Activated CD8-positive, alpha-beta memory T cell treated with anti-CD3 and anti-CD28 coated beads, Interleukin-2, amount 10 ng/mL, durations not matched to agents 7 days and 5 days (primary cell): ENCODE measurements at regions not wholly inside any gene's neighbourhood (a gene's known extent, or its start where the extent isn't known, plus 50 kb on each side); places are given as distances from the start of the nearest gene placed in this dataset.

Experiments used
- ATAC-seq: fragments of 150-1000 bp; cut with Tn5 transposase; one replicate; pipeline ENCODE4 v1.10.0; 2021; ENCODE audit warnings: moderate library complexity
- CTCF ChIA-PET: fragments of 350-600 bp; sonication (Branson Sonifier 250); formaldehyde crosslinking; loops from one replicate; lab custom pipeline; 2021; ENCODE audit warnings: antibody characterized with exemption; lab: Charles Lee
- DNase-seq: peaks from one replicate; pipeline ENCODE4 v3.0.0-alpha.2; 2020
- H3K27ac Mint-ChIP-seq: one replicate; pipeline ENCODE4 v1.8.0; 2021; ENCODE audit warnings: mild to moderate bottlenecking, mixed read lengths
- H3K27me3 Mint-ChIP-seq: one replicate; pipeline ENCODE4 v1.8.0; 2021; ENCODE audit warnings: mixed read lengths
- H3K36me3 Mint-ChIP-seq: one replicate; pipeline ENCODE4 v1.8.0; 2021; ENCODE audit warnings: mild to moderate bottlenecking, mixed read lengths
- H3K4me1 Mint-ChIP-seq: one replicate; pipeline ENCODE4 v1.8.0; 2021; ENCODE audit warnings: mixed read lengths
- H3K4me3 Mint-ChIP-seq: one replicate; pipeline ENCODE4 v1.8.0; 2021; ENCODE audit warnings: mild to moderate bottlenecking, moderate library complexity, mixed read lengths
- H3K9me3 Mint-ChIP-seq: one replicate; pipeline ENCODE4 v1.8.0; 2022; ENCODE audit warnings: low read depth, mixed read lengths

DNA sequence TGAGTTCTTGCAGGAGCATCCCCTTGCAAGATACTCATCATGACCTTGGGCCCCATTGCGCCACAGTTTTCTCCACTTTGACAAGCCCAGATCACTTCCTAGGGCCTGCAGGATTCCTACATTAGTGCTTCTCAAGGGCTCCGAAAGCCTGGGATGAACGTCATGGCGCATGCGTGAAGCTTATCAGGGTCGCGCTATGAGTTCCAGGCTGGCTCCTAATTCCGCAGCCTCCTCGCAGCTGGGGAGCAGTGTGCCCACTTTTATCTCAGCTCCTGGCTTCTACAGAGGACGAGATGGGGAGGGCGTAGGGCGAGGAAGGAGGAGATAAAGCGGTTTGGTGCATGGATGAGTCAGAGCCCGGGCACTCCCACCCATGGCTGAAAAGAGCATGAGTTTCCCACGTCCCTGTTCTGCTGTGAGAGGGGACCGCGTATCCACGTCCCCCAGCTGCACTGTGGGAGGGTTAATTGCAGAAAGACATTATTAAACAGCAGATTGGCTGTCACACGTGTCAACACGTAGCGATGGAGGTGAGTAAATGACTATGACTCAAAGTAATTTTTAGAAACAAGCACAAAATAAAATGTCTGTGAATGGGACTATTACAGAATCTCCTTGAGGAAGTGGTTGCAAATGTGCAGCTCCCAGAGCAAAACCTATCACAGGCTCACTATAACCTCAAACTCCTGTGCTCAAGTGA is 72.9 kb upstream of the DSP start:
- no peak overlapping the region for H3K27ac Mint-ChIP-seq
- peaks cover 5% of the 10 kb centered on the region for H3K4me1 Mint-ChIP-seq
- ATAC-seq: no peak
- CTCF ChIA-PET: interaction anchor here (0.8 kb wide), 1 partner anchor 38 kb away, joined by 3 read pairs; no protein-coding TSS in a partner anchor
- peaks cover 20% of the 10 kb centered on the region for H3K27me3 Mint-ChIP-seq
- no peak overlapping the region for H3K4me3 Mint-ChIP-seq
- H3K36me3 Mint-ChIP-seq: no peaks in the 10 kb centered on the region
- no peak for DNase-seq
- H3K9me3 Mint-ChIP-seq: no peaks in the 10 kb centered on the region

DNA sequence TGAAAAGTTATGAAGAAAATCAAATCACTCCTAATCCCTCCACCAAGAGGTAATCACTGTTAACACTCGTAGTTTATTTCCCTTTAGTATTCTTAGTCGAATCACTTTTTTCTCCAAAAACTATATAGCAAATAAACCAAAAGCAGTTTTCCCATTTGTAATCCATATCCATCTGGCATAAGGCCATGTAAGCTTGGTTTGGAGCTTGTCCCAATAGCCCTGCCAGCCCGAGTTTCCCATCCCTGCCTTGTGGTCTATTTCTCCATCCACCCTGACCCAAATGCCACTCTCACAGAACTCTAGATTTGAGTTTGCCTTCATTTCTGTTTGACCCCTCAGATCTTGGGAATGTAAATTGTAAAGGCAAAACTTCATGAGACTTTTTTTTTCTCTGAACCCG is 71.8 kb upstream of the DSP start:
- Mint-ChIP-seq H3K4me3 (no peak overlapping the region), H3K27ac (no peak overlapping the region)
- no peak for ATAC-seq

DNA sequence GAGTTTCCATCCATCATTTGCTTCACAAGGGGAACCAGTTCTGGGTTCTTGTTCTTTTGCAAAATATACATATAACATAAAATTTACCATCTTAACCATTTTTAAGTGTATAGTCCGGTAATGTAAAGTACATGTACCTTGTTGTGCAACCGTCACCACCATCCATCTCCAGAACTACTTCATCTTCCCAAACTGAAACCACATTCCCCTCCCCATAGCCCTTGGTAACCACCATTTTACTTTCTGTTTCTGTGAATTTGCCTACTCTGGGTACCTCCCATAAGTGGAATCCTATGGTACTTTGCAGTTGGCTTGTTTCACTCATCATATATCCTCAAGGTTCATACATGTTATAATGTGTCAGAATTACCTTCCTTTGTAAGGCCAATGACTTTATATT is 70.3 kb upstream of the DSP start:
- DNase-seq (no peak), ATAC-seq (no peak)
- H3K27ac Mint-ChIP-seq: no peak overlapping the region
- H3K9me3 Mint-ChIP-seq: no peaks in the 10 kb centered on the region
- CTCF ChIA-PET: no interaction called here
- peaks cover 18% of the 10 kb centered on the region for H3K27me3 Mint-ChIP-seq
- no peaks in the 10 kb centered on the region for H3K36me3 Mint-ChIP-seq
- H3K4me3 Mint-ChIP-seq: no peak overlapping the region
- H3K4me1 Mint-ChIP-seq: peaks cover 5% of the 10 kb centered on the region

More for the DNA sequence above, 71.8 kb upstream of the DSP start:
- CTCF ChIA-PET: no interaction called here
- H3K36me3 Mint-ChIP-seq: no peaks in the 10 kb centered on the region
- peaks cover 5% of the 10 kb centered on the region for H3K4me1 Mint-ChIP-seq
- peaks cover 24% of the 10 kb centered on the region for H3K27me3 Mint-ChIP-seq
- DNase-seq: no peak
- H3K9me3 Mint-ChIP-seq: no peaks in the 10 kb centered on the region

DNA sequence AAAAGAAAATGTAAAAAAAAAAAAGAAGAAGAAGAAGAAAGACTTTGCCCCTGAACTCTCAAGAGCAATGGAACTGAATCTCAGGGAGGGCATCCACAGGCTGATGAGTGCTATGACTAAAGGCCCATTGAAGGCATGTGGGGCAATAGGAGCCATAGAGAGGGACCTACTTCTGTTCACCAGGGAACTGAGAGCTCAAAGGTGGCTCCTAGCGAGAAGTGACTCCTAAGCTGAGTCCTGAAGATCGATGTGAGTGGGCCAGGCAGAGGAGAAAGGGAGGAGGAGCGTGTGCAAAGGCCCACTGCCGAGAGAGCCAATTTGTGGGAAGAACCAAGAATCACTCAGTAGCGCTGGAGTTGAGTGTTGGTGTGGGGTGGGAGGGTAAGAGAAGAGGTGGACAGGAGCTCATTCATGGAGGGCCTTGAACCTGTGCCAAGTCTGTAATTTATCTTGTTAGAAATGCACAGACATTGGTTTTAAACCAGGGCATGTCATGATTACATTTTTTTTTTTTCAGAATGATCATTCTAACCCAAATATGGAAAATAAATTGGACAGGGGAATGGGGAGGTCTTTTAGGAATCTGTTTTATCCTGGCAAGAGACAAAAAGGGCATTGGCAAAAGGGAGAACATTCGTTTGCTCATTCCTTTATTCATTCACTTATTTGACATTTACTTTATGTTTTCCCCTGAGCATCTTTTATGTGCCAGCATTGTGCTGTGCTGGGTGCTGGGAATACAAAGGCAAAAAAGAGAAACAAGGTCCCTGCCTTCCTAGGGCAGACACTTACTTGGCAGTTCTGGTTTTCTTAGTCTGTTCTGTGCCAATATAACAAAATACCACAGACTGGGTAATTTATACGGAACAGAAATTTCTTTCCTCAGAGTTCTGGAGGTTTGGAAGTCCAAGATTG is 67.4 kb upstream of the DSP start:
- Mint-ChIP-seq H3K27me3 (peaks cover 7% of the 10 kb centered on the region), H3K27ac (no peak overlapping the region), H3K36me3 (no peaks in the 10 kb centered on the region), H3K9me3 (no peaks in the 10 kb centered on the region), H3K4me3 (no peak overlapping the region), H3K4me1 (peaks cover 2% of the 10 kb centered on the region)
- DNase-seq (no peak), ATAC-seq (no peak)
- CTCF ChIA-PET: no interaction called here

DNA sequence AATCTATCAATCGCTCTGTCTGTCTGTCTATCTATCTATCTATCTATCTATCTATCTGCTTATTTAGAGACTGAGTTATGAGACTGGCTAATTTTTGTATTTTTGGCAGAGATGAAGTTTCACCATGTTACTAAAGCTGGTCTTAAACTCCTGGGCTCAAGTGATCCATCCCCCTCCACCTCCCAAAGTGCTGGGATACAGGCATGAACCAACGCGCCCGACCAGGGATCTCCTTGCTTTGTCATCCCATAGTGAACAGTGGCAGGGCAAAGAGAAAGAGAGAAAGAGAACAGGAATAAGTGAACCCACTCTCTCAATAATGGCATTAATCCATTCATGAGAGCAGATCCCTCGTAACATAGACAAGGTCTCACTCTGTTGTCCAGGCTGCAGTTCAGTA is 66.4 kb upstream of the DSP start:
- Mint-ChIP-seq H3K27me3 (peaks cover 4% of the 10 kb centered on the region), H3K4me3 (no peak overlapping the region), H3K4me1 (peaks cover 2% of the 10 kb centered on the region), H3K27ac (no peak overlapping the region), H3K36me3 (no peaks in the 10 kb centered on the region), H3K9me3 (no peaks in the 10 kb centered on the region)
- DNase-seq (no peak), ATAC-seq (no peak)
- CTCF ChIA-PET: no interaction called here

DNA sequence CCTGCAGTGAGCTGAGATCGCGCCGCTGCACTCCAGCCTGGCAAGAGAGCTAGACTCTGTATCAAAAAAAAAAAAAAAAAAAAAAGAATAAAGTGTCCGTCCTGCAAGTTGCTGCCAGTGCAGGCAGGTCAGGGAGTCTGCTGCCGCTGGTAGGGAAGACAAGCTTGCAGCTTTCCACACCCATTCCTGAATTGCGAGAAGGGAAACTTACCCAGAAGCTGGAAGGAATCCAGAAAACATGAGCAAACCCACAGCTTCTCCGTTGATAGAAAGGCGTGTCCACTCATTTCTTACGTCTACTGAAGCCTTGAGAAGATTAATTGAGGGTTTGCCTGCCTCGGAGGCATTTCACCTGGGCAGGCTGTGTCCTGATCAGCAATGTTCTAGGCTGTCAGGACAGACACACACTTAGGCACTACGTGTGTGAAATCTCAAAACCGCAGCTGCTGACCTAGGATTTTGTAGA is 61.6 kb upstream of the DSP start:
- DNase-seq: no peak
- Mint-ChIP-seq H3K4me3 (no peak overlapping the region), H3K36me3 (no peaks in the 10 kb centered on the region), H3K27me3 (peaks cover 6% of the 10 kb centered on the region), H3K27ac (no peak overlapping the region), H3K4me1 (no peaks in the 10 kb centered on the region), H3K9me3 (no peaks in the 10 kb centered on the region)
- CTCF ChIA-PET: no interaction called here
- no peak for ATAC-seq

DNA sequence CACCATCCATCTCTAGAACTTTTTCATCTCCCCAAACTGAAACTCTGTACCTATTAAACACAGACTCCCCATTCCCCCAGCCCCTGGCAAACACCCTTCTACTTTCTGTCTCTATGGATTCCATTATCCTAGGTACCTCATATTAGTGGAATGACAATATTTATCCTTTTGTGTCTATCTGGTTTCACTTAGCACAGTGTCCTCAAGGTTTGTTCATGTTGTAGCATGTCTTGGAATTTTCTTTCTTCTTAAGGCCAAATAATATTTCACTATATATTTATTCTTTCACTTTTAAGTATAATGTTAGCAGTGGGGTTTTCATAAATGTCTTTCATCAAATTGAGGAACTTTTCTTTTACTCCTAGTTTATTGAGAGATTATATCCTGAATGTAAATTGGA is 56.8 kb upstream of the DSP start:
- DNase-seq: no peak
- ATAC-seq: no peak
- no peaks in the 10 kb centered on the region for H3K9me3 Mint-ChIP-seq
- no peaks in the 10 kb centered on the region for H3K4me1 Mint-ChIP-seq
- H3K4me3 Mint-ChIP-seq: no peak overlapping the region
- CTCF ChIA-PET: no interaction called here
- no peak overlapping the region for H3K27ac Mint-ChIP-seq
- no peaks in the 10 kb centered on the region for H3K36me3 Mint-ChIP-seq
- H3K27me3 Mint-ChIP-seq: peaks cover 16% of the 10 kb centered on the region

DNA sequence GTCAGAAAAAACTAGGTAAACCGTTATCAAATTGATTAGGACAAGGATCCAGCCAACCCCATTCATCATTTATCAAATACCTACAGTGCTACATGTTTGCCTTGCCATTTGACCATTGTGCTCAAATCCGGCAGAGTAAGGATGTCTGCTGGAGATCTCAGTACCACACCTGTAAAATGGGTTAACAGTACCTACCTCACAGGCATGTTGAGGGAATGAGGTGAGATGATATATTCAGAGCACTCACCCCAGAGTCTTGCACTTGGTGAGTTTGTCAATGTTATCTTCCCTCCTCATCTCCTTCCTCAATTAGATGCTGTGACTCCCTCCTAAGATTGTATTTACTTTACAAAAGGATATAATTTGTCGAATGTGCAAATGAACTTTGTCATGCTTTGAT is 54.5 kb upstream of the DSP start:
- CTCF ChIA-PET: no interaction called here
- no peak overlapping the region for H3K27ac Mint-ChIP-seq
- H3K9me3 Mint-ChIP-seq: no peaks in the 10 kb centered on the region
- DNase-seq (no peak), ATAC-seq (no peak)
- peaks cover 25% of the 10 kb centered on the region for H3K27me3 Mint-ChIP-seq
- H3K4me3 Mint-ChIP-seq: no peak overlapping the region
- no peaks in the 10 kb centered on the region for H3K36me3 Mint-ChIP-seq
- H3K4me1 Mint-ChIP-seq: no peaks in the 10 kb centered on the region

DNA sequence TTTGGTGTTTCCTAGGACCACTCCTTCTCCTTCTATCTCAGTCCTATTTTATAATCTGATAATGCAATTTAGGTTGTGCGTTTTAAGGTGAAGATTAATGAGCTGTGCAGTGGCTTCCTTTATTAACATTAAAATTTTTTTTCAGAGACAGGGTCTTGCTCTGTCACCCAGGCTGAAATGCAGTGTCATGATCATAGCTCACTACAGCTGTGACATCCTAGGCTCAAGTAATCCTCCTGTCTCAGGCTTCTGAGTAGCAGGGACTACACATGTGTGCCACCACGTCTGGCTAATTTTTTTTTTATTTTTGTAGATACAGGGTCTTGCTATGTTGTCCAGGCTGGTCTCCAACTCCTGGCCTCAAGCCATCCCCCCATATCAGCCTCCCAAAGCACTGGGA is 53.0 kb upstream of the DSP start:
- Mint-ChIP-seq H3K27ac (no peak overlapping the region), H3K36me3 (no peaks in the 10 kb centered on the region), H3K4me3 (no peak overlapping the region), H3K4me1 (no peaks in the 10 kb centered on the region), H3K9me3 (no peaks in the 10 kb centered on the region), H3K27me3 (peaks cover 34% of the 10 kb centered on the region)
- CTCF ChIA-PET: no interaction called here
- no peak for DNase-seq
- no peak for ATAC-seq

DNA sequence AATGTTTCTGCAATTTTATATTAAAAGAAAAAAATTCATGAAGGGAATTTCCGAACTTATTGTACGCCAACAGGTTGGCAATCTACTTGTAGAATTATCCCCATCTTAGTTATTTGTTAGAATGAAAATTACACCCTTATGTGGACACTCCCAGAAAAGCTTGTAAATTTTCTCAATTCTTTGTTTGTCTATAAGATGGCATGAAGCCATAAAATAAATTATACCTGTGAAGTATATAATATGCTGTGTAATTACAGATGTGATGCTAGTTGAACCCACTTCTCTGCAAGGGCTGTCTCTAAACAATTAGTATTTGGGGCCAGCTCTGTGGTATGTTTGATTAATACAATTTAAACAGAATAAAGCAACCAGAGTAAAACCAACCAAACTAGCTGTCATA is 52.1 kb upstream of the DSP start:
- ATAC-seq (no peak), DNase-seq (no peak)
- Mint-ChIP-seq H3K4me1 (no peaks in the 10 kb centered on the region), H3K36me3 (no peaks in the 10 kb centered on the region), H3K9me3 (no peaks in the 10 kb centered on the region), H3K27me3 (peaks cover 37% of the 10 kb centered on the region), H3K4me3 (no peak overlapping the region), H3K27ac (no peak overlapping the region)
- CTCF ChIA-PET: no interaction called here
